D721Med (cell line): ENCODE measurements at regions not wholly inside any gene's neighbourhood (a gene's known extent, or its start where the extent isn't known, plus 50 kb on each side); places are given as distances from the start of the nearest gene placed in this dataset.

Experiments used
- DNase-seq: peaks from one replicate; pipeline ENCODE4 v3.0.0; 2011; ENCODE audit warnings: low spot score; ENCODE audit not compliant: insufficient read length
- FAIRE-seq: peaks from 2 replicates; lab custom pipeline; 2011; peaks lifted over from hg19 to GRCh38; lab: Jason Lieb, UNC
- CTCF ChIP-seq: IDR thresholded peaks from 2 replicates; pipeline ENCODE4 v1.5.1; 2012; ENCODE audit warnings: mild to moderate bottlenecking, control low read depth; ENCODE audit not compliant: insufficient read depth; ENCODE audit errors: missing control alignments

DNA sequence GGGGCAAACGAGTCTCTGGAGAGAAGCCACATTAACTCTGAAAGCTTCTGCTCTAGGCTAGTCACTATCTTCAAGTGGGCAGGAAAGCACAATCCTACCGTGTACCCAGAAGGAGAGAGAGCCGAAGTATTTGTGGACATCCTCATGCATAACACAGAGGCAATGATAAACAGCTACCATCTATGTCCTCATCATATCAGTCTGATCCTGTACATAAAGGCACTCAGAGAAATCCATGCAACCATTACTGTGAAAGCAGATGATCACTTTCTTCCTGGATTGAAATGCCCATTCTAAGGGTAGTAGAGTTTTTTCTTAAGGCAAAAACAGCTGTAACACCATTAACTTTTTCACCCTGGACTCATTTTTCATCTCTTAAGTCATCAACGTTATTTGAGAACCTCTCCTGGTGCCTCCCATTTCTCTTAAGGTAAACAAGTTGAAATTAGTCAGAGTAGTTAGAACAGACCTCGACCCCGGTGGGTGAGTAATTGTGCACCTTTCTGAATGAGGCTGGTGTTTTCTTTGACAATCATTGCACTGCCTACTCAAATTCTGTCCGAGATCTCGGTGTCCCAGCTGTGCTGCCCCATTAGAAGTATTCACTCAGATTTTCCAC lies 327.4 kb downstream of the SHQ1 start:
- no peak for FAIRE-seq
- TF ChIP-seq CTCF = no peak
- DNase-seq = no peak

GRCh38 chr3:72519946-72520604 lies 328.2 kb downstream of the SHQ1 start:
- TF ChIP-seq CTCF = no peak
- FAIRE-seq (no peak), DNase-seq (no peak)

DNA sequence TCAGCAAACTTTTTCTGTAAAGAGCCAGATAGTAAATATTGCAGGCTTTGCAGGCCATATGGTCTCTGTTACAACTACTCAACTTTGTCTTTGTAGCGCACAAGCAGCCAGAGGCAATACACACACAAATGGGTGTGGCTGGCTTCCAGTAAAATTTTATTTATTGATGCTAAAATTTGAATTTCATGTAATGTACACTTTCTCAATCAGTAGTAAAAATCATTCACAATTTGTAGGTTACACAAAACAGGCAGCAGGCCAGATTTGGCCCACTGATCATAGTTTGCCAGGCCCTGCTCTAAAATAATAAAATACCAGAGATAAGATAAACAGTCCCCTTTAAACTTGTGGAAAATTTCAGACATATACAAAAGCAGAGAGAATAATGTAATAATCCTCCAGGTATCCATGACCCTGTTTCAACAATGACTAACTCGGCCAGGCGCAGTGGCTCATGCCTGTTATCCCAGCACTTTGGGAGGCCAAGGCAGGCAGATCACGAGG lies 330.3 kb downstream of the SHQ1 start:
- FAIRE-seq (no peak), DNase-seq (no peak)
- no peak for TF ChIP-seq CTCF

DNA sequence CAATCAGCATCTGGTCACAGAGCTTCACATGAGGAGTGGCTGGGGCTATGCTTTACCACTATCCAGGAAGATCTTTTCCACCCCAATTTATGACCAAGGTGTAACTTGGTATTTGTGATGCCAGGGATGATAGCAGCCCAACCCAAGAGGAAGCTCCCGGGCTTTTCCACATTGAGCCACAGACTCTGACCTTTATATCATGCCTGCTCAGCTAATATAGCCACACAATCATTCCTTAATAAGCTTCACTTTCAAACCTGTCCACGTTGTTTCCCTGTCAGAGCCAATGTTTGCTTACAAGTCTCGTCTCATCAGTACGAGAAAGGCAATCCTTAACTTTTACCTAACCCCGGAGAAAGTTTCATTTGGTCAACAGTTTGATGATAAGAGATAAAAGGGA lies 330.9 kb downstream of the SHQ1 start:
- no peak for TF ChIP-seq CTCF
- DNase-seq (no peak), FAIRE-seq (no peak)

- no peak for TF ChIP-seq CTCF
- DNase-seq (no peak), FAIRE-seq (no peak)
Measured at GRCh38 chr3:72516361-72516760, 331.9 kb downstream of the SHQ1 start.

DNA sequence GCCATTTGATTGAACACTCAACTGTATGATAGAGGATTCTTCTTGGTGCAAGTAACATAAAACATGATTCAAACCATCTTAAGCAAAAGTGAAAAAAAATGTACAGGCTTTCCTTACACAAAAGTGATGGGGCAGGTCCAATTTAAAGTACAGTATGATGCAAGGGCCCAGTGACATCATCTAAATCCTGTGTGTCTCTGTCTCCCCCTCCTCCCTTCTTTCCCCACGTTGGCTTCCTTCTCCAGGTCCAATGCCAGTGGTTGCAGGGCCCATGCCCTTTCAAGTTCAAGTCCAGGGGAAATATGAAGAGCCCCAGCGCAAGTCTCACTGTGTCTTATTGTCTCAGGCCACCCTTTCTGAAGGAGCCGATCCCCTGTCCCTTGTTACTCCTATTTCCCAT lies 332.3 kb downstream of the SHQ1 start:
- FAIRE-seq (no peak), DNase-seq (no peak)
- TF ChIP-seq CTCF = no peak

DNA sequence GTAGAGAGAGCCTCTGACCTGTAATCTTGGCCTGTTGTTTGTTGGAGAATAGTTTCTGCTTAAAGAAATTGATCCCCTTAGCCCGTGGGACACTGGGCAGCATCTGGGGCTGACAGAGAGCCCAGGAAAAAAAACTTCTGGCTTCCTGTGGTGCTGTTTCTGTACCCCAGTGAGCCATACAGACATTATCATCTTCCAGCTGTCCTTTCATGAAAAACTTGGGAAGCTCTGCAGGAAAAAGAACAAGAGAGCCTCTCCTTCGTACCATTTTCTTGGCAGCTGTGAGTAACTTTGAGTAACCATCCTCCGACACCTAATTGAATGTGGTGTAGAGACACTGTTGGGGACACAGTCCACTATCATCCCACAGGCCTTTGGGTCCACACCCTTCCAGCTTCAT lies 333.0 kb downstream of the SHQ1 start:
- no peak for TF ChIP-seq CTCF
- no peak for DNase-seq
- no peak for FAIRE-seq
